Kidney (tissue), 13 donors: ENCODE measurements at regions not wholly inside any gene's neighbourhood (a gene's known extent, or its start where the extent isn't known, plus 50 kb on each side); places are given as distances from the start of the nearest gene placed in this dataset.

Source experiments
- DNase-seq, 5 donors: peaks; one replicate each; pipeline ENCODE4 v3.0.0-alpha.2; 2013 to 2020
- FAIRE-seq: peaks from 2 replicates; lab custom pipeline; 2012; peaks lifted over from hg19 to GRCh38; lab: Jason Lieb, UNC
- H3K27ac ChIP-seq, 2 donors: one replicate each; pipeline ENCODE4 v1.7.0; 2013; ENCODE audit warnings: low read depth in 2 of 2, low read length in 2 of 2, inconsistent platforms in 1 of 2
- H3K27me3 ChIP-seq: one replicate; pipeline ENCODE4 v1.7.1; 2013; ENCODE audit warnings: low read length, inconsistent platforms; ENCODE audit not compliant: control insufficient read depth, insufficient read depth
- H3K36me3 ChIP-seq, 3 donors: one replicate each; pipeline versions ENCODE4 v1.7.0 to v1.7.1; 2013; ENCODE audit warnings: low read length in 3 of 3, control low read depth in 1 of 3, inconsistent platforms in 1 of 3; ENCODE audit not compliant: insufficient read depth in 3 of 3, control insufficient read depth in 2 of 3
- H3K4me1 ChIP-seq, 3 donors: one replicate each; pipeline versions ENCODE4 v1.7.0 to v1.7.1; 2013; ENCODE audit warnings: low read length in 3 of 3, inconsistent platforms in 1 of 3, low read depth in 1 of 3; ENCODE audit not compliant: control insufficient read depth in 2 of 3, insufficient read depth in 2 of 3
- H3K4me3 ChIP-seq, 3 donors: one replicate each; pipeline versions ENCODE4 v1.7.0 to v1.8.1; 2013; ENCODE audit warnings: low read length in 3 of 3, control low read depth in 1 of 3, inconsistent platforms in 1 of 3
- H3K9ac ChIP-seq, 3 donors: one replicate each; pipeline versions ENCODE4 v1.7.0 to v1.7.1; 2013; ENCODE audit warnings: low read length in 3 of 3, control low read depth in 1 of 3, inconsistent platforms in 1 of 3
- H3K9me3 ChIP-seq, 3 donors: one replicate each; pipeline versions ENCODE4 v1.7.0 to v1.7.1; 2013; ENCODE audit warnings: low read length in 3 of 3, control low read depth in 1 of 3, inconsistent platforms in 1 of 3; ENCODE audit not compliant: control insufficient read depth in 2 of 3, insufficient read depth in 1 of 3
- CTCF ChIP-seq: IDR thresholded peaks from 3 replicates; pipeline ENCODE4 v1.5.1; 2012; ENCODE audit warnings: mild to moderate bottlenecking, moderate library complexity, borderline replicate concordance; ENCODE audit not compliant: insufficient read depth; ENCODE audit errors: extremely low read depth
- intact Hi-C: fragments of 100-400 bp; cut with DNase I; formaldehyde crosslinking; loops from one replicate; pipeline ENCODE4 v1.11.1; 2022
- donor health status: control.
- donor health status: control.
- donor health status: control.
- donor health status: control.
- donor health status: control.
- donor health status: DM: yes; HTN: yes; CAD: no.
- donor health status: Normal renal cell carcinoma (clear cell type).

- no peak overlapping the region for H3K27ac ChIP-seq
- H3K36me3 ChIP-seq: no peaks in the 10 kb centered on the region
- no peaks in the 10 kb centered on the region for H3K4me1 ChIP-seq
- no peak for TF ChIP-seq CTCF
- FAIRE-seq (no peak), DNase-seq (no peak)
- intact Hi-C loops: no loop called here
- H3K4me3 ChIP-seq: no peak overlapping the region
- H3K9ac ChIP-seq: no peak overlapping the region
- H3K9me3 ChIP-seq: no peaks in the 10 kb centered on the region
- no peaks in the 10 kb centered on the region for H3K27me3 ChIP-seq
Measured at GRCh38 chr10:42477170-42477569, 161.2 kb downstream of the ZNF33B start.

- H3K36me3 ChIP-seq: no peaks in the 10 kb centered on the region
- H3K4me3 ChIP-seq: peak overlapping the region in 1 of 3 donors; percentile 35
- H3K27me3 ChIP-seq: no peaks in the 10 kb centered on the region
- no peak for FAIRE-seq
- no peak overlapping the region for H3K27ac ChIP-seq
- peak in 1 of 5 donors; percentile 50 for DNase-seq
- no peak overlapping the region for H3K9ac ChIP-seq
- H3K4me1 ChIP-seq: no peaks in the 10 kb centered on the region
- H3K9me3 ChIP-seq: no peaks in the 10 kb centered on the region
- intact Hi-C loops: no loop called here
- no peak for TF ChIP-seq CTCF
Measured at GRCh38 chr10:42476101-42476500, 162.3 kb downstream of the ZNF33B start.

- TF ChIP-seq CTCF: no peak
- Histone ChIP-seq H3K36me3 (no peaks in the 10 kb centered on the region), H3K9me3 (no peaks in the 10 kb centered on the region), H3K9ac (no peak overlapping the region), H3K4me1 (no peaks in the 10 kb centered on the region), H3K27me3 (no peaks in the 10 kb centered on the region), H3K4me3 (peak overlapping the region in 2 of 3 donors; percentile 4 to 35), H3K27ac (no peak overlapping the region)
- intact Hi-C loops: no loop called here
- FAIRE-seq (no peak), DNase-seq (peak; percentile 4 to 65 (median 44))
Measured at GRCh38 chr10:42475168-42476098, 162.9 kb downstream of the ZNF33B start.
